ENCODE measurements at regions not wholly inside any gene's neighbourhood (a gene's known extent, or its start where the extent isn't known, plus 50 kb on each side); places are given as distances from the start of the nearest gene placed in this dataset.

DNA sequence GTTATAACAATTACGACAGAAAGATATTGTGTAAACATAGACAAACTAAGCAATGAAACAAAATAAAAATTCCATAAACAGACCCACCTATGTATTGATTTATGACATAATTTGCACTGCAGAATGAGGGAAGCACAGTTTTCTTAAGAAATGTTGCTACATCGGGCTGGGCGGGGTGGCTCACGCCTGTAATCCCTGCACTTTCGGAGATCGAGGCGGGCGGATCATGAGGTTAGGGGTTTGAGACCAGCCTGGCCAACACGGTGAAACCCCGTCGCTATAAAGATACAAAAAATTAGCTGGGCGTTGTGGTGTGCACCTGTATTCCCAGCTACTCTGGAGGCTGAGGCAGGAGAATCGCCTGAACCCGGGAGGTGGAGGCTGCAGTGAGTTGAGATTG, 1344.4 kb upstream of the WWC1 start:
- no peak for DNase-seq (ENCODE audit: low spot score in 2 of 2)
- FAIRE-seq = no peak

- no peak for DNase-seq (ENCODE audit: low spot score in 2 of 2)
- FAIRE-seq = no peak
Observed at GRCh38 chr5:166948679-166949078, 1342.8 kb upstream of the WWC1 start.

DNA sequence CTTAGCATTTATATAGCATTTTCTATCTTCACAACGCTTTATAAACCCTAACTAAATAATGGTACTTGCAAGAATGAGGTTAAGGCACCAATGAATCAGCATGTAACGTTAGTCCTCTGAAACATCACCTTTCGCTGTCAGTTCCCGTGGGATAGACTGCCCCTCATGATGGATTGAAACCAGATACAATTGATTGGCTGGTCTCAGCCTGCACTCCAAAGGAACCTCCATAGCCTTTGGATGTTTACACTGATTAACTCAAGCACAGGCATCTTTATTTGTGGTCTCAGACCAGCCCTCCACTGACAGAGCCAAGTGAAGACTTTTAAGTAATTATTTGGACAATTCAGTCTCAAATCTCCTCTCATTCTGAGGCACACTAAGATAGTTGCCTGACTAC, 1339.4 kb upstream of the WWC1 start:
- FAIRE-seq = no peak
- DNase-seq (ENCODE audit: low spot score in 2 of 2) = no peak

- DNase-seq (ENCODE audit: low spot score in 2 of 2) = no peak
Observed at GRCh38 chr5:166957782-166958181, 1333.7 kb upstream of the WWC1 start.

DNA sequence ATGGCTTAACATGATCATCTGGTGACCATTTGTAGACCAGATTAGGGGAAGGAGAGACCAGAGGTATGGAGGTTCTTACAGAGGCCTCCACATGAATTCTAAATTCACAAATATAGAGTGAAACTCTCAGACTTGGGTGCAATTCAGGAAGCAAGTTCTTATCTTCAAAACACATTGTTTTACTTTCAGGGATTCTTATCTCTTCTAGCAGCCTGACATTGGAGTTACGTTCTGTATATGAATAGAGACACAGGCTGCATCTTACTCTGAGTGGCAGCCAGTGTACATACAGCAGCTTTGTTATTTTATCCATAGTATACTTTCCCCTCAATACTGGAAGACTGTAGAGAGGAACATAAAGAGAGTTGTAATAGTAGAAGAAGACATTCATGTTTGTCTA, 1331.7 kb upstream of the WWC1 start:
- no peak for DNase-seq (ENCODE audit: low spot score in 2 of 2)

More at GRCh38 chr5:166957782-166958181, 1333.7 kb upstream of the WWC1 start:
- no peak for FAIRE-seq

GRCh38 chr5:166961028-166961427, 1330.4 kb upstream of the WWC1 start:
- FAIRE-seq = no peak

More for the DNA sequence above, 1331.7 kb upstream of the WWC1 start:
- FAIRE-seq = no peak

DNA sequence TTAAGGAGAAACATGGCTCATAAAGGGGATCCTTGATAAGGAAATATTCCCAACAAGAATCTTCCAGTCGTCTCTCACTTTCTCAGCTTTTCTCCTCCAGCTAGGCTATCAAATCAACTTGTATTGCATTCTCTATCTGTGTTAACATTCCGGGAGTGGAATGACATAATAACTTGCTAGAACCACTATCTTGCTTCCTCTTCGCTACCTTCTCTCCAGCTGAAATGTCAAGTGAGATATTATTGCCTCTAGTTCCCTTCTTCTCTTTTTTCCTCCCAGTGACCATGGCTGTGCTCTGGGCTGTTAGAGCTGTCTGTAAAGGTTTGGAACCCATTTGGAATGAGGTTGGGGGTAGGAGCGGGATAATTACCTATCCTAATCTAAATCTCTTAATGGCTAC, 1329.5 kb upstream of the WWC1 start:
- no peak for FAIRE-seq

More at GRCh38 chr5:166961028-166961427, 1330.4 kb upstream of the WWC1 start:
- DNase-seq (ENCODE audit: low spot score in 2 of 2) = no peak

GRCh38 chr5:166962461-166962860, 1329.0 kb upstream of the WWC1 start:
- FAIRE-seq (no peak), DNase-seq (ENCODE audit: low spot score in 2 of 2) (no peak)

More for the DNA sequence above, 1329.5 kb upstream of the WWC1 start:
- DNase-seq (ENCODE audit: low spot score in 2 of 2) = no peak

GRCh38 chr5:166963596-166963995, 1327.8 kb upstream of the WWC1 start:
- FAIRE-seq = no peak

GRCh38 chr5:166977911-166978422, 1313.5 kb upstream of the WWC1 start:
- FAIRE-seq (no peak), DNase-seq (ENCODE audit: low spot score in 2 of 2) (no peak)

More at GRCh38 chr5:166963596-166963995, 1327.8 kb upstream of the WWC1 start:
- DNase-seq (ENCODE audit: low spot score in 2 of 2) = no peak

DNA sequence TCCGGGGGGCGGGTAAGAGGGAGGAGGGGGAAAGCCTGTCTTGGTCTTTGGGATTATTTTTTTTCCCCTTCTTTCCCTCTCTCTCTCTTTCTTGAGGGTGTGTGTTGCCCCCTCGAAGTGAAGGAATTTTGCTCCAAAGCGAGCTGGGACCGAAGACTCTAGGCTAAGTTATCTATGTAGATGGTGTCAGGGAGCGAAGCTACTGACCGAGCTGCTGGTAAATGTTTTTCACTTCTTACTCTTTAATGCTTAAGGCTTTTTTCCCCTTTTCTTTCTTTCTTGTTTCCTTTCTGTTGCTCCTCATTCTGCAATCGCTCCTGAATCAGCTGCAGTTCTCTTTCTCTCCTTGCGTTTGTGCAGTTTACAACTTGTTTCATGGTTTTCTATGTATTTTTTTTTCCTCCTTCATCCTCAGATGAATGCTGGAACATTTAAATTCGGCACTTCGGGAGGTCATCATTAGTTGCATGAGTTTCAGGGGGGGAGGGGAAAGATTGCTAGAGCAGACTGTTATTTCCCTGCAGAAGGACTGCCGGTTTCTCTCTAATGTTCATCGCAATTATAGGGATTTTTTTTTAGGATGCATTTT, 1312.0 kb upstream of the WWC1 start:
- DNase-seq (ENCODE audit: low spot score in 2 of 2) (no peak), FAIRE-seq (no peak)

- FAIRE-seq = no peak
- DNase-seq (ENCODE audit: low spot score in 2 of 2) = no peak
Observed at GRCh38 chr5:166980666-166981065, 1310.8 kb upstream of the WWC1 start.

- no peak for FAIRE-seq
- no peak for DNase-seq (ENCODE audit: low spot score in 2 of 2)
Observed at GRCh38 chr5:166982226-166982625, 1309.2 kb upstream of the WWC1 start.

DNA sequence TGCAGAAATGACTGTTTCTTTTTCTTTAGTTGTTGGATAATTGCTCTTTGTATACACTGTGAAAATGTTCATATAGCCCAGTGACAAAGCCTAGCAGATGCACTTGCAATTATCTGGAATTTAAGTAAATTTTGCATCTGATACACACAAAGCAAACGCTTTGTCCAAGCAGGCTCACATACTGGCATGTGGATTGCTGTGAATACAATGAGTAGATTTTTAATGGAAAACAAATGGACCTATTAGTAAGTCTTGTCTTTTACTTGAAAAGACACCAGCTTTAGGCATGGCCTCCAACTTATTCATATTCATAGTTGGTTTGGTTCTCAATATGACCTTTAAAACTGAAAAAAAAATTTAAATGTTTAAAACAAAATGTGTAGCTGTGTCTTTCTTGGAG, 1299.8 kb upstream of the WWC1 start:
- no peak for FAIRE-seq
- DNase-seq (ENCODE audit: low spot score in 2 of 2) = no peak

DNA sequence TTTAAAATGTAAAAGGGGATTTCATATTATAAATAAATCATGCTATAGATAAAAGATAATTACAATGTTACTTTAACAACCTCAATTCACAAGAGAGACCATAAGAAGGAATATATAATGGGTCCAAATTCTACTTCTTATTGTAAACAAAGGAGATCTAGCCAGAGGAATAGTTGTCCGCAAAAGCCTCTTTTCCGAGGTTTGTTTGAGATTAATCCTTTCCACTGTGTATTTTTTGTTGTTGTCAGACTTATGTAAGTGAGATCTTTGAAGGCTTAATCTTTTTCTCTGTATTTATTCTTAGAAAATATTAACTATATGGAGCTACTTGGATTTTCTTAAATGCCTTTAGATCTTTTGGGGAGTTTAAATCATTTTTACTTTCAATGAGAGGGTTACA, 1299.3 kb upstream of the WWC1 start:
- no peak for FAIRE-seq
- DNase-seq (ENCODE audit: low spot score in 2 of 2) = no peak

DNA sequence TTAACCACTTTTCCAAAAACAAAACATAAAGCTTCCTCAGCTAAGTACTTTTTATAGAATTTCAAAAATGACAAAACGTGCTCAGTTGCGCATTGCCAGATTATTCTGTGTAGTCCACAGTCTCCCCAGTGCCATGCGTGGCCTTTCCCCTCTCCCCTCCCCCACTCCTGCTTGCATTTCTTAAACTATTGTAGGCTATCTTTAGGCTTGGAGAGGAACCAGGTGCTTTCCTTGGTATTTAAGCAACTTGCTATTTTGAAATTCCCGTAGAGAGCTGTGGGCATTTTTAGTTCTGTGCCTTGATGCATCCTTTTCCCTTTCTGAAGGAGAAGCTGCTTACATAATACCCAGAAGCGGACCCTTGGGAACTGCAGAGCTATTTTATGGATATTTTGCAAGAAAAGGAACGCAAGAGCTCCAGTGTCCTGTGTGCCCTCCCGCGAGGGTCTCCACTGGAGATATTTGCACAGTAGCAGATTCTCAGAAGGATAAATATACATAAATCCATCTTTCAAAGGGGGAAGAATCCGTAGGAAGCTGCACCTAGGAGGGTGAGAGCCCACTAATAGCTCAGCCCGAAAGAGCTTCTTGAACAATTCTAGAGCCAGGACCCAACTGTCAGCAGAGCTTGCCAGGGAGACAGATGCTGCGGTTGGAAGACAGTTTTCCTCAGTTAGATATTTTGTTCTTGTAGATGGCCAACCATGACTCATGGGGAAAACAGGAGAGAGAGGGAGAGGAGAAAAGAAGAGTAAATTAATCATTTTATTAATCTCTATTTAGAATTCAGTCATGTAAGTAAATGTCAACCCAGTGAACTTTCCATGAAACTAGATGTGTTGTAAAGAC, 1298.3 kb upstream of the WWC1 start:
- DNase-seq (ENCODE audit: low spot score in 2 of 2) = no peak

GRCh38 chr5:166994226-166994625, 1297.2 kb upstream of the WWC1 start:
- no peak for FAIRE-seq
- DNase-seq (ENCODE audit: low spot score in 2 of 2) = no peak

More for the DNA sequence above, 1298.3 kb upstream of the WWC1 start:
- FAIRE-seq = no peak

GRCh38 chr5:167001246-167001645, 1290.2 kb upstream of the WWC1 start:
- FAIRE-seq = no peak

GRCh38 chr5:167008705-167009104, 1282.7 kb upstream of the WWC1 start:
- FAIRE-seq (no peak), DNase-seq (ENCODE audit: low spot score in 2 of 2) (peak in 1 of 2 donors; percentile 6)

More at GRCh38 chr5:167001246-167001645, 1290.2 kb upstream of the WWC1 start:
- no peak for DNase-seq (ENCODE audit: low spot score in 2 of 2)

- DNase-seq (ENCODE audit: low spot score in 2 of 2) (no peak), FAIRE-seq (no peak)
Observed at GRCh38 chr5:167011196-167011595, 1280.2 kb upstream of the WWC1 start.

Measured in frontal cortex (tissue), 3 donors.